Ramos (cell line): ENCODE measurements at regions not wholly inside any gene's neighbourhood (a gene's known extent, or its start where the extent isn't known, plus 50 kb on each side); places are given as distances from the start of the nearest gene placed in this dataset.

Experiments
- in situ Hi-C: fragments of 300-500 bp; cut with MboI; formaldehyde crosslinking; loops from one replicate; pipeline ENCODE4 v1.14.3; 2022; ENCODE audit warnings: low sequenced_read_pairs; ENCODE audit not compliant: unreplicated experiment

- in situ Hi-C loops: no loop called here
These were observed 691.1 kb upstream of the C9orf72 start for GRCh38 chr9:28264368-28264767.

GRCh38 chr9:28267351-28267750 lies 694.1 kb upstream of the C9orf72 start:
- in situ Hi-C loops: no loop called here

GRCh38 chr9:28270156-28270555 lies 696.9 kb upstream of the C9orf72 start:
- in situ Hi-C loops: no loop called here

- in situ Hi-C loops: no loop called here
These were observed 698.8 kb upstream of the C9orf72 start for GRCh38 chr9:28272127-28272526.

- in situ Hi-C loops: no loop called here
These were observed 714.2 kb upstream of the C9orf72 start for GRCh38 chr9:28287455-28287854.

- in situ Hi-C loops: no loop called here
These were observed 716.5 kb upstream of the C9orf72 start for GRCh38 chr9:28289746-28290145.

GRCh38 chr9:28293369-28294090 lies 720.2 kb upstream of the C9orf72 start:
- in situ Hi-C loops: no loop called here

GRCh38 chr9:28301281-28301680 lies 728.0 kb upstream of the C9orf72 start:
- in situ Hi-C loops: no loop called here

- in situ Hi-C loops: no loop called here
These were observed 744.5 kb upstream of the C9orf72 start for GRCh38 chr9:28317745-28318144.

- in situ Hi-C loops: no loop called here
These were observed 745.2 kb upstream of the C9orf72 start for GRCh38 chr9:28318515-28318914.

- in situ Hi-C loops: no loop called here
These were observed 746.7 kb upstream of the C9orf72 start for GRCh38 chr9:28319981-28320380.

GRCh38 chr9:28320616-28321015 lies 747.3 kb upstream of the C9orf72 start:
- in situ Hi-C loops: no loop called here

GRCh38 chr9:28329323-28329722 lies 756.0 kb upstream of the C9orf72 start:
- in situ Hi-C loops: no loop called here

GRCh38 chr9:28332648-28333047 lies 759.4 kb upstream of the C9orf72 start:
- in situ Hi-C loops: no loop called here

GRCh38 chr9:28341913-28342312 lies 768.6 kb upstream of the C9orf72 start:
- in situ Hi-C loops: no loop called here

- in situ Hi-C loops: no loop called here
These were observed 769.6 kb upstream of the C9orf72 start for GRCh38 chr9:28342815-28343338.

GRCh38 chr9:28363151-28363562 lies 789.9 kb upstream of the C9orf72 start:
- in situ Hi-C loops: no loop called here

- in situ Hi-C loops: no loop called here
These were observed 791.8 kb upstream of the C9orf72 start for GRCh38 chr9:28365020-28365640.

GRCh38 chr9:28365728-28366127 lies 792.4 kb upstream of the C9orf72 start:
- in situ Hi-C loops: no loop called here

- in situ Hi-C loops: no loop called here
These were observed 805.0 kb upstream of the C9orf72 start for GRCh38 chr9:28378231-28378630.

GRCh38 chr9:28379082-28379481 lies 805.8 kb upstream of the C9orf72 start:
- in situ Hi-C loops: no loop called here

GRCh38 chr9:28389411-28389810 lies 816.1 kb upstream of the C9orf72 start:
- in situ Hi-C loops: no loop called here
